SK-N-MC (cell line): ENCODE measurements at regions not wholly inside any gene's neighbourhood (a gene's known extent, or its start where the extent isn't known, plus 50 kb on each side); places are given as distances from the start of the nearest gene placed in this dataset.

Experiments
- EZH2 ChIP-seq: fragments of 200-600 bp; sonication (generic); IDR thresholded peaks from one replicate; pipeline ENCODE4 v1.6.1; 2017; ENCODE audit warnings: antibody characterized with exemption
- FOXP2 ChIP-seq: optimal IDR thresholded peaks from 2 replicates; pipeline ENCODE3; 2011; ENCODE audit warnings: mild to moderate bottlenecking, moderate library complexity; ENCODE audit not compliant: insufficient read depth; ENCODE audit errors: extremely low read length, control extremely low read depth
- POLR2AphosphoS5 ChIP-seq: IDR thresholded peaks from 2 replicates; pipeline ENCODE4 v1.6.1; 2012; ENCODE audit warnings: mild to moderate bottlenecking, low read depth, low read length, borderline replicate concordance

DNA sequence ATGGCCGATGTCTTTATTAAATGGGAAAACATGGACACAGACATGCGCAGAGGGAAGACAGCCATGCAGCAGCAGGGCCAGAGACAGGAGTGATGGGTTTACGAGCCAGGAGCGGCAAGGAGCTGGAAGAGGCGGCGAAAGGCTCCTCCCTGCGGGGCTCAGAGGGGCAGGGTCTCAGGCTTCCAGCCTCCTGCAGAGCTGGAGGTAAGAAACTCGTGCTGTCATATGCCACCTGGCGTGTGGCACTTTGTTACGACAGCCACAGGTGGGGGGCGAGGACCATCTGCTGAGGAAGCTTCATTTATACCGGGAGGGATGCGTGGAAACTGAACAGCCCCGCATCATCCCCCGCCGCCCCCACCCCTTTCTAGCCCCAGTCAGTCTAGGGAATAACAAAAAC, 52.0 kb upstream of the SPACA7 start:
- no peak for TF ChIP-seq EZH2
- no peak for TF ChIP-seq POLR2AphosphoS5
- no peak for TF ChIP-seq FOXP2
